Neural progenitor cell (in vitro differentiated cells): ENCODE measurements at regions not wholly inside any gene's neighbourhood (a gene's known extent, or its start where the extent isn't known, plus 50 kb on each side); places are given as distances from the start of the nearest gene placed in this dataset.

Experiments used
- DNase-seq: peaks from one replicate; pipeline ENCODE4 v3.0.0-alpha.2; 2016; ENCODE audit warnings: low spot score
- H2AFZ ChIP-seq: fragments of 200-600 bp; sonication (generic); replicated peaks from 2 replicates; pipeline ENCODE4 v1.6.1; 2016; ENCODE audit warnings: antibody characterized with exemption
- H3F3A ChIP-seq: fragments of 200-600 bp; sonication (generic); 2 replicates; pipeline ENCODE4 v1.6.1; 2016; ENCODE audit warnings: antibody characterized with exemption, low read depth
- H3K27ac ChIP-seq: fragments of 200-600 bp; sonication (generic); 2 replicates; pipeline ENCODE4 v1.5.1; 2016; ENCODE audit warnings: mild to moderate bottlenecking
- H3K27me3 ChIP-seq: fragments of 200-600 bp; sonication (generic); 2 replicates; pipeline ENCODE4 v1.6.1; 2016; ENCODE audit warnings: mild to moderate bottlenecking, moderate library complexity
- H3K36me3 ChIP-seq: fragments of 200-600 bp; sonication (generic); 2 replicates; pipeline ENCODE4 v1.5.1; 2016
- H3K4me1 ChIP-seq: fragments of 200-600 bp; sonication (generic); 2 replicates; pipeline ENCODE4 v1.6.1; 2016; ENCODE audit warnings: mixed run types
- H3K4me2 ChIP-seq: fragments of 200-600 bp; sonication (generic); 2 replicates; pipeline ENCODE4 v1.6.1; 2016
- H3K4me3 ChIP-seq: fragments of 200-600 bp; sonication (generic); 2 replicates; pipeline ENCODE4 v1.5.1; 2016
- H3K79me2 ChIP-seq: fragments of 200-600 bp; sonication (generic); 2 replicates; pipeline ENCODE4 v1.6.1; 2016; ENCODE audit warnings: low read depth
- H3K9ac ChIP-seq: fragments of 200-600 bp; sonication (generic); 2 replicates; pipeline ENCODE4 v1.6.1; 2016
- H3K9me3 ChIP-seq: fragments of 200-600 bp; sonication (generic); 2 replicates; pipeline ENCODE4 v1.5.1; 2016; ENCODE audit warnings: low read depth
- H4K20me1 ChIP-seq: fragments of 200-600 bp; sonication (generic); 2 replicates; pipeline ENCODE4 v1.6.1; 2016; ENCODE audit warnings: low read depth
- H3K27ac Mint-ChIP-seq: 3 replicates; pipeline ENCODE4 v1.8.0; 2021; ENCODE audit warnings: mixed read lengths
- H3K27me3 Mint-ChIP-seq: 2 replicates; pipeline ENCODE4 v1.8.0; 2022; ENCODE audit warnings: low read depth, mild to moderate bottlenecking, inconsistent platforms, moderate library complexity, mixed read lengths; ENCODE audit not compliant: insufficient read depth
- H3K36me3 Mint-ChIP-seq: 3 replicates; pipeline ENCODE4 v1.8.0; 2021; ENCODE audit warnings: mixed read lengths
- H3K4me1 Mint-ChIP-seq: 3 replicates; pipeline ENCODE4 v1.8.0; 2021; ENCODE audit warnings: mixed read lengths
- H3K4me3 Mint-ChIP-seq: 3 replicates; pipeline ENCODE4 v1.8.0; 2021; ENCODE audit warnings: mild to moderate bottlenecking, moderate library complexity, mixed read lengths
- H3K9me3 Mint-ChIP-seq: 3 replicates; pipeline ENCODE4 v1.8.0; 2020; ENCODE audit warnings: mixed read lengths
- EZH2 ChIP-seq: fragments of 200-600 bp; sonication (generic); IDR thresholded peaks from 2 replicates; pipeline ENCODE4 v1.6.1; 2017; ENCODE audit warnings: antibody characterized with exemption, mild to moderate bottlenecking, moderate library complexity
- EZH2phosphoT487 ChIP-seq: fragments of 200-600 bp; sonication (generic); IDR thresholded peaks from 2 replicates; pipeline ENCODE4 v1.6.1; 2017; ENCODE audit warnings: antibody characterized with exemption
- TF ChIP-seq, protein P1 (sequence below): fragments of 200-600 bp; sonication (generic); IDR thresholded peaks from 2 replicates; pipeline ENCODE4 v1.5.1; 2017; ENCODE audit warnings: antibody characterized with exemption, mild to moderate bottlenecking

GRCh38 chr4:85061974-85062373 is 95.5 kb upstream of the WDFY3 start:
- Histone ChIP-seq H3K4me3 (no peak overlapping the region), H3K4me2 (no peak overlapping the region), H3K4me1 (peaks cover 7% of the 10 kb centered on the region), H3K27me3 (no peaks in the 10 kb centered on the region), H3F3A (no peaks in the 10 kb centered on the region), H3K27ac (no peak overlapping the region), H3K79me2 (no peaks in the 10 kb centered on the region), H3K36me3 (no peaks in the 10 kb centered on the region), H3K9me3 (no peaks in the 10 kb centered on the region), H3K9ac (no peak overlapping the region), H4K20me1 (no peaks in the 10 kb centered on the region), H2AFZ (no peak overlapping the region)
- Mint-ChIP-seq H3K27ac (no peak overlapping the region), H3K27me3 (peaks cover 2% of the 10 kb centered on the region), H3K36me3 (no peaks in the 10 kb centered on the region), H3K9me3 (no peaks in the 10 kb centered on the region), H3K4me1 (peaks cover 3% of the 10 kb centered on the region), H3K4me3 (no peak overlapping the region)
- no peak for DNase-seq
- TF ChIP-seq, protein P1, sequence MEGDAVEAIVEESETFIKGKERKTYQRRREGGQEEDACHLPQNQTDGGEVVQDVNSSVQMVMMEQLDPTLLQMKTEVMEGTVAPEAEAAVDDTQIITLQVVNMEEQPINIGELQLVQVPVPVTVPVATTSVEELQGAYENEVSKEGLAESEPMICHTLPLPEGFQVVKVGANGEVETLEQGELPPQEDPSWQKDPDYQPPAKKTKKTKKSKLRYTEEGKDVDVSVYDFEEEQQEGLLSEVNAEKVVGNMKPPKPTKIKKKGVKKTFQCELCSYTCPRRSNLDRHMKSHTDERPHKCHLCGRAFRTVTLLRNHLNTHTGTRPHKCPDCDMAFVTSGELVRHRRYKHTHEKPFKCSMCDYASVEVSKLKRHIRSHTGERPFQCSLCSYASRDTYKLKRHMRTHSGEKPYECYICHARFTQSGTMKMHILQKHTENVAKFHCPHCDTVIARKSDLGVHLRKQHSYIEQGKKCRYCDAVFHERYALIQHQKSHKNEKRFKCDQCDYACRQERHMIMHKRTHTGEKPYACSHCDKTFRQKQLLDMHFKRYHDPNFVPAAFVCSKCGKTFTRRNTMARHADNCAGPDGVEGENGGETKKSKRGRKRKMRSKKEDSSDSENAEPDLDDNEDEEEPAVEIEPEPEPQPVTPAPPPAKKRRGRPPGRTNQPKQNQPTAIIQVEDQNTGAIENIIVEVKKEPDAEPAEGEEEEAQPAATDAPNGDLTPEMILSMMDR: no peak
- TF ChIP-seq EZH2phosphoT487: no peak
- no peak for TF ChIP-seq EZH2

DNA sequence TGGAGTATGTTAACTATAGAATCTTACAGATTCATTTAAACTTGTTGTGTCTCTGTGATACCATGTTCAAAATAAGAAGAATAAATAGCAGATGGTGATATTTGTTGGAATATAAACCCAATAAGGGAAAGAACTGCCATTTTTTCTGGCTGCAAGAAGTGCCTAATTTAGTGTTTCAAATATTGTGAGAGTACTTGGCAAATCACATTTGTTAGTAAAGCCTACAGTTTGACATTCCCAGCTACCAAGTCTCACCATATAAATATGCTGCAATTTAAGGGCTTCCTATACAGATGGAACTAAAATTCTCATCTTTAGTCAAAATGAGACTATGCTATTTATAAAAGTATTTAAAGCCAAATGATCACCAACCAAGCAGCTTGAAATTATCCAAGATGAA is 96.0 kb upstream of the WDFY3 start:
- Mint-ChIP-seq H3K36me3 (no peaks in the 10 kb centered on the region), H3K27me3 (peaks cover 2% of the 10 kb centered on the region), H3K9me3 (no peaks in the 10 kb centered on the region), H3K4me1 (peaks cover 3% of the 10 kb centered on the region), H3K27ac (no peak overlapping the region), H3K4me3 (no peak overlapping the region)
- TF ChIP-seq EZH2phosphoT487 (no peak), EZH2 (no peak)
- TF ChIP-seq, protein P1: no peak
- no peak for DNase-seq
- Histone ChIP-seq H3K9me3 (no peaks in the 10 kb centered on the region), H4K20me1 (no peaks in the 10 kb centered on the region), H3K27ac (no peak overlapping the region), H3K36me3 (no peaks in the 10 kb centered on the region), H3K9ac (no peak overlapping the region), H3K79me2 (no peaks in the 10 kb centered on the region), H3K4me2 (no peak overlapping the region), H3K4me3 (no peak overlapping the region), H2AFZ (no peak overlapping the region), H3K27me3 (no peaks in the 10 kb centered on the region), H3F3A (no peaks in the 10 kb centered on the region), H3K4me1 (peaks cover 7% of the 10 kb centered on the region)

DNA sequence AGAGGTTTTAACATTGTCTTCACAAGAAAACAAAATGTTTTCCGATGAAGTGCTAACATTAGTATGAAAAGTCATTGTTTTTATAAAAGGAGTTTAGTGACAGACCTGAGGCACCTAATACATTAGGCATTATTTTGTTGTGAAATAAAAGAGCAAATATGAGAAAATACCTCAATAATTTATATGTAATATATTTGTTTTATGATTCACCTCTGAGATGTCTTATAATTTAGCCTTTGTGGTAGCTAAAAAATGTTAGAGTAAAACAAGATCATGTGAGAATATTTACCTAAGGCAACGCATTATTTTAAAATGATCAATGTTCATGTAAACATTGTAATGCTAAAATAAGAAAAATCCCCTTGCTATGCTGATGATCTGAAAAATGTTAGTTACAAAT is 100.9 kb upstream of the WDFY3 start:
- Histone ChIP-seq H3K9ac (no peak overlapping the region), H2AFZ (no peak overlapping the region), H3K4me2 (no peak overlapping the region), H3K27me3 (no peaks in the 10 kb centered on the region), H3K79me2 (no peaks in the 10 kb centered on the region), H3F3A (no peaks in the 10 kb centered on the region), H3K9me3 (no peaks in the 10 kb centered on the region), H3K27ac (no peak overlapping the region), H3K4me3 (no peak overlapping the region), H3K4me1 (no peaks in the 10 kb centered on the region), H3K36me3 (no peaks in the 10 kb centered on the region), H4K20me1 (no peaks in the 10 kb centered on the region)
- Mint-ChIP-seq H3K36me3 (no peaks in the 10 kb centered on the region), H3K4me1 (no peaks in the 10 kb centered on the region), H3K9me3 (peaks cover 2% of the 10 kb centered on the region), H3K4me3 (no peak overlapping the region), H3K27ac (no peak overlapping the region), H3K27me3 (peaks cover 2% of the 10 kb centered on the region)
- TF ChIP-seq, protein P1: no peak
- TF ChIP-seq EZH2 (no peak), EZH2phosphoT487 (no peak)
- no peak for DNase-seq
